ENCODE measurements at regions not wholly inside any gene's neighbourhood (a gene's known extent, or its start where the extent isn't known, plus 50 kb on each side); places are given as distances from the start of the nearest gene placed in this dataset.

DNA sequence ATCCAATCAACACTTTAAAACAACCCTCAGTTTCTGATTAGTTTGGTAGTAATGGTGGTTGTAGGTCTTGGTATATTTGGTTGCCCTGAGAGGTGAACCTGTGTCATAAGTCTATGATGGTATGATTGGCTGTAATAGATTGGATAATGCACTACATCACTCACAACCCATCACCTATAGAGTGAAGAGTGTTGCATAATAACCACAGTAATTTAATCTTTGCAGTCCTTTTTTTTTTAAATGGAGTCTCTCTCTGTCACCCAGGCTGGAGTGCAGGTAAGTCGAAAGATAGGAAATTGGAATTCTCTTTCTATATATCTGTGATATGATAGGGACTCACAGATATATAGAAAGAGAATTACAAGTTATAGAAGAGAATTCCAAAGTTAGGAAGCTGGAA lies 133.4 kb upstream of the PGR start:
- no peak for FAIRE-seq
- H3K4me2 ChIP-seq (ENCODE audit: insufficient read depth, low read length) = no peak overlapping the region
- WGBS (ENCODE audit: insufficient coverage, low coverage, missing lambda C conversion rate) = 0% methylated on average over 1 of the region's 1 CpG
- no TSS peak for BruUV-seq (replicated peaks)
- no peaks in the 10 kb centered on the region for H4K20me1 ChIP-seq (replicated peaks; ENCODE audit: control insufficient read depth, insufficient read depth, low read length)
- ChIA-PET POLR2A (no interaction called here), CTCF (ENCODE audit: low intra/inter-chr PET ratio) (no interaction called here)
- no peak overlapping the region for H3K27ac ChIP-seq (ENCODE audit: extremely low read depth, low read depth, low read length)
- H2AFZ ChIP-seq (ENCODE audit: low read depth, low read length) = no peak overlapping the region
- no peaks in the 10 kb centered on the region for H3K36me3 ChIP-seq (ENCODE audit: control insufficient read depth, insufficient read depth, low read length)
- DNase-seq (ENCODE audit: extremely low read depth in 1 of 4, low spot score in 3 of 4) = no peak
- H3K79me2 ChIP-seq (ENCODE audit: control insufficient read depth, insufficient read depth, low read length) = no peaks in the 10 kb centered on the region
- TF ChIP-seq MAZ (CRISPR knock-in tag; conservative IDR thresholded peaks at IDR 0.05 in 1 of 2, IDR thresholded peaks at IDR 0.05 in 1 of 2) (no peak), KDM1A (IDR thresholded peaks at IDR 0.05) (no peak), ETV1 (tag; conservative IDR thresholded peaks at IDR 0.05; ENCODE audit: low read depth) (no peak), HOXB6 (CRISPR knock-in tag; IDR thresholded peaks at IDR 0.05; ENCODE audit: borderline replicate concordance) (no peak), CHD1 (IDR thresholded peaks at IDR 0.05; ENCODE audit: low read length) (no peak), HIVEP1 (CRISPR knock-in tag; IDR thresholded peaks at IDR 0.05) (no peak), CEBPG (CRISPR knock-in tag; IDR thresholded peaks at IDR 0.05) (no peak), CEBPG (tag; conservative IDR thresholded peaks at IDR 0.05 in 1 of 2, IDR thresholded peaks at IDR 0.05 in 1 of 2) (no peak), RERE (CRISPR knock-in tag; IDR thresholded peaks at IDR 0.05; ENCODE audit: borderline replicate concordance) (no peak), COPS2 (conservative IDR thresholded peaks at IDR 0.05) (no peak)
- TF ChIP-seq, protein P1, sequence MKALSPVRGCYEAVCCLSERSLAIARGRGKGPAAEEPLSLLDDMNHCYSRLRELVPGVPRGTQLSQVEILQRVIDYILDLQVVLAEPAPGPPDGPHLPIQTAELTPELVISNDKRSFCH (CRISPR knock-in tag; IDR thresholded peaks at IDR 0.05) = no peak
- TF ChIP-seq, protein P1 (tag; IDR thresholded peaks at IDR 0.05) = no peak
- no peaks in the 10 kb centered on the region for H3K9me3 ChIP-seq (replicated peaks; ENCODE audit: control insufficient read depth, insufficient read depth, low read depth, low read length)
- H3K9me1 ChIP-seq (ENCODE audit: control insufficient read depth, insufficient read depth, low read length) = no peaks in the 10 kb centered on the region
- no peak overlapping the region for H3K4me3 ChIP-seq
- H3K9ac ChIP-seq (ENCODE audit: insufficient read depth in 1 of 2, low read depth in 2 of 2, low read length in 2 of 2) = no peak overlapping the region
- intact Hi-C loops (cut with micrococcal nuclease) (no loop called here), in situ Hi-C loops (cut with MboI) (no loop called here)
- H3K4me1 ChIP-seq (replicated peaks in 1 of 2; ENCODE audit: control insufficient read depth in 2 of 2, insufficient read depth in 2 of 2, low read length in 2 of 2) = no peaks in the 10 kb centered on the region
- H3K27me3 ChIP-seq (ENCODE audit: control insufficient read depth in 2 of 2, insufficient read depth in 2 of 2, low read length in 2 of 2) = no peaks in the 10 kb centered on the region
- no peak for ATAC-seq
